Heart left ventricle (tissue), 13 donors: ENCODE measurements at regions not wholly inside any gene's neighbourhood (a gene's known extent, or its start where the extent isn't known, plus 50 kb on each side); places are given as distances from the start of the nearest gene placed in this dataset.
"Not testable (repeated sequence)": the region's sequence is repeated elsewhere in the genome, so short reads cannot be mapped to it uniquely, and the experiment has no call there.

ENCODE experiments used
- CTCF ChIP-seq, 12 donors: fragments of 200-600 bp; sonication (generic) in 4 of 12; IDR thresholded peaks; one replicate each; pipeline versions ENCODE4 v1.5.0 to v1.8.0; 2018 to 2022; ENCODE audit warnings: antibody characterized with exemption in 12 of 12, mild to moderate bottlenecking in 5 of 12
- POLR2A ChIP-seq, 2 donors: fragments of 450-650 bp; IDR thresholded peaks; one replicate each; pipeline ENCODE4 v1.6.1; 2017; ENCODE audit warnings: antibody characterized with exemption in 2 of 2, mild to moderate bottlenecking in 2 of 2, moderate library complexity in 2 of 2
- donor health status: ischemic (EF 13 %, LVEDD 7.1; RV severe dilation, severe dysfunction).
- donor health status: DM: no; HTN: yes; CAD: no.
- donor health status: DM: no; HTN: no; CAD: no.
- donor health status: ischemic (EF 25% LVEDD 6.9; RV normal size, moderate dysfunction).
- donor health status: ischemic (EF 25% LVEDD 5.7; RV mildly dilated, moderate dysfunction).
- donor health status: ischemic (EF 35%, LVEDD 5.7; RV mildly dilated, moderate dysfunction).
- donor health status: nonischemic (EF 11% LVEDD 7.7; RV severe dilation, severe dysfunction).
- donor health status: DM: yes; HTN: yes; CAD: no.
- donor health status: PGD.
- donor health status: ischemic (EF 29% LVEDD 5.4; RV normal size, mild dysfunction).
- donor health status: nonischemic (EF 23%, LVEDD 6.1; RV moderate dilation, normal function).

DNA sequence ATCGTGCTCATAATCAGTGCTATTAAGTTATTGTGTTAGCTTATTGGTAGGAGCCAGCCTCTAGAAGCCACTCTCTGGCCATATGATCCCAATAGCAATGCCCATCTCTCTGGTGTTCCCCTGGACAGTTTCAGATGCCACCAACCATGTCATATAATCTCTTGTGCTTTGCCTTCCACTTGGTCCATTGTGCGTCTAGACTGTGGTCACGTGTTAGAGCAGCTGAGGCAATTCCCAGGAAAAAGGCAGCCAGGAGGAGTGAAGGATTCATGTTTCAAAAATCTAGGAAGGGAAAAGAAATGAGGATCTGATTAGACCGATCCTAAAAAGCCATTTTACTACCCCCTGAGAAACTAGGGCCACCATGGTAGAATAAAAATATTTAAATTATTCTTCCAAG is 58.6 kb upstream of the AGAP9 start:
- TF ChIP-seq CTCF, POLR2A (IDR thresholded peaks at IDR 0.05): not testable (repeated sequence)
